Vagina (tissue), 2 donors: ENCODE measurements at regions not wholly inside any gene's neighbourhood (a gene's known extent, or its start where the extent isn't known, plus 50 kb on each side); places are given as distances from the start of the nearest gene placed in this dataset.
"Not testable (repeated sequence)": the region's sequence is repeated elsewhere in the genome, so short reads cannot be mapped to it uniquely, and the experiment has no call there.

Source experiments
- DNase-seq, 2 donors: peaks; one replicate each; pipeline ENCODE4 v3.0.0-alpha.2; 2017; ENCODE audit errors: extremely low spot score in 2 of 2
- H3K27ac ChIP-seq: fragments of 200-600 bp; sonication (generic); one replicate; pipeline ENCODE4 v1.5.1; 2019
- H3K27me3 ChIP-seq: fragments of 200-600 bp; sonication (generic); one replicate; pipeline ENCODE4 v1.5.1; 2019
- H3K36me3 ChIP-seq, 2 donors: fragments of 200-600 bp; sonication (generic); one replicate each; pipeline ENCODE4 v1.5.1; 2017 to 2019
- H3K4me1 ChIP-seq: fragments of 200-600 bp; sonication (generic); one replicate; pipeline ENCODE4 v1.5.1; 2019
- H3K4me3 ChIP-seq, 2 donors: fragments of 200-600 bp; sonication (generic); 1 replicate in 1 of 2; 2 replicates in 1 of 2; pipeline ENCODE4 v1.5.1; 2016 to 2019
- H3K9me3 ChIP-seq: fragments of 200-600 bp; sonication (generic); one replicate; pipeline ENCODE4 v1.5.1; 2019
- CTCF ChIP-seq, 3 experiments: fragments of 450-650 bp in 2 of 3; fragments of 200-600 bp in 1 of 3; sonication (generic) in 1 of 3; IDR thresholded peaks; one replicate each; pipeline ENCODE4 v1.5.1; 2017 to 2019; ENCODE audit warnings: antibody characterized with exemption in 3 of 3, mild to moderate bottlenecking in 2 of 3, moderate library complexity in 2 of 3
- POLR2A ChIP-seq, 2 donors: fragments of 450-650 bp; IDR thresholded peaks; one replicate each; pipeline ENCODE4 v1.6.1; 2017; ENCODE audit warnings: antibody characterized with exemption in 2 of 2, mild to moderate bottlenecking in 2 of 2, moderate library complexity in 2 of 2
- POLR2AphosphoS5 ChIP-seq, 2 donors: sonication (generic); formaldehyde crosslinking; IDR thresholded peaks; one replicate each; pipeline ENCODE4 v1.9.0; 2017; ENCODE audit warnings: antibody characterized with exemption in 2 of 2, mild to moderate bottlenecking in 2 of 2, low read depth in 1 of 2; ENCODE audit not compliant: insufficient read depth in 1 of 2
- intact Hi-C: fragments of 100-400 bp; cut with DNase I; formaldehyde crosslinking; loops from one replicate; pipeline ENCODE4 v1.15.1; 2023

GRCh38 chr5:124979251-124979650 is 232.8 kb upstream of the ZNF608 start:
- intact Hi-C loops, result no loop called here
- no peaks in the 10 kb centered on the region for H3K36me3 ChIP-seq
- no peak overlapping the region for H3K27ac ChIP-seq

GRCh38 chr5:124980163-124980941 is 233.9 kb upstream of the ZNF608 start:
- Histone ChIP-seq H3K4me1 (peaks cover 14% of the 10 kb centered on the region), H3K9me3 (no peaks in the 10 kb centered on the region), H3K27me3 (no peaks in the 10 kb centered on the region), H3K27ac (no peak overlapping the region), H3K36me3 (no peaks in the 10 kb centered on the region), H3K4me3 (no peak overlapping the region)
- TF ChIP-seq POLR2AphosphoS5 (IDR thresholded peaks at IDR 0.05; ENCODE audit: insufficient read depth in 1 of 2, low read depth in 1 of 2) (no peak), CTCF (IDR thresholded peaks at IDR 0.05) (no peak), POLR2A (IDR thresholded peaks at IDR 0.05) (no peak)
- no peak for DNase-seq
- intact Hi-C loops, result no loop called here

More at GRCh38 chr5:124979251-124979650, 232.8 kb upstream of the ZNF608 start:
- Histone ChIP-seq H3K4me1 (peaks cover 14% of the 10 kb centered on the region), H3K27me3 (no peaks in the 10 kb centered on the region), H3K4me3 (no peak overlapping the region), H3K9me3 (no peaks in the 10 kb centered on the region)
- no peak for TF ChIP-seq POLR2A (IDR thresholded peaks at IDR 0.05)
- TF ChIP-seq POLR2AphosphoS5 (IDR thresholded peaks at IDR 0.05; ENCODE audit: insufficient read depth in 1 of 2, low read depth in 1 of 2), result no peak
- no peak for TF ChIP-seq CTCF (IDR thresholded peaks at IDR 0.05)
- DNase-seq, result no peak

- Histone ChIP-seq H3K4me1 (peaks cover 14% of the 10 kb centered on the region), H3K27me3 (no peaks in the 10 kb centered on the region), H3K9me3 (no peaks in the 10 kb centered on the region), H3K4me3 (no peak overlapping the region), H3K27ac (no peak overlapping the region), H3K36me3 (no peaks in the 10 kb centered on the region)
- DNase-seq, result no peak
- TF ChIP-seq POLR2AphosphoS5 (IDR thresholded peaks at IDR 0.05; ENCODE audit: insufficient read depth in 1 of 2, low read depth in 1 of 2), result no peak
- no peak for TF ChIP-seq POLR2A (IDR thresholded peaks at IDR 0.05)
- TF ChIP-seq CTCF (IDR thresholded peaks at IDR 0.05), result no peak
- intact Hi-C loops, result no loop called here
Measured at GRCh38 chr5:124981901-124982300, 235.5 kb upstream of the ZNF608 start.

GRCh38 chr5:124986170-124986569 is 239.7 kb upstream of the ZNF608 start:
- H3K4me3 ChIP-seq, result no peak overlapping the region
- TF ChIP-seq POLR2AphosphoS5 (IDR thresholded peaks at IDR 0.05; ENCODE audit: insufficient read depth in 1 of 2, low read depth in 1 of 2) (no peak), POLR2A (IDR thresholded peaks at IDR 0.05) (no peak), CTCF (IDR thresholded peaks at IDR 0.05) (no peak)
- H3K27ac ChIP-seq, result no peak overlapping the region
- no peaks in the 10 kb centered on the region for H3K9me3 ChIP-seq
- no peaks in the 10 kb centered on the region for H3K27me3 ChIP-seq
- H3K4me1 ChIP-seq, result no peaks in the 10 kb centered on the region
- intact Hi-C loops, result no loop called here
- H3K36me3 ChIP-seq, result no peaks in the 10 kb centered on the region
- DNase-seq, result no peak

- intact Hi-C loops, result no loop called here
- H3K4me3 ChIP-seq, result no peak overlapping the region
- no peaks in the 10 kb centered on the region for H3K27me3 ChIP-seq
- no peak for TF ChIP-seq CTCF (IDR thresholded peaks at IDR 0.05)
- no peak for TF ChIP-seq POLR2AphosphoS5 (IDR thresholded peaks at IDR 0.05; ENCODE audit: insufficient read depth in 1 of 2, low read depth in 1 of 2)
- TF ChIP-seq POLR2A (IDR thresholded peaks at IDR 0.05), result no peak
- H3K36me3 ChIP-seq, result no peaks in the 10 kb centered on the region
- no peaks in the 10 kb centered on the region for H3K9me3 ChIP-seq
- no peaks in the 10 kb centered on the region for H3K4me1 ChIP-seq
- DNase-seq, result no peak
- no peak overlapping the region for H3K27ac ChIP-seq
Measured at GRCh38 chr5:124986667-124987066, 240.2 kb upstream of the ZNF608 start.

- H3K4me3 ChIP-seq, H3K27me3 ChIP-seq, H3K27ac ChIP-seq, intact Hi-C loops, H3K9me3 ChIP-seq, DNase-seq, H3K36me3 ChIP-seq, H3K4me1 ChIP-seq: not testable (repeated sequence)
Measured at GRCh38 chr5:124987786-124988185, 241.3 kb upstream of the ZNF608 start.
